Stimulated activated CD4-positive, alpha-beta T cell treated with anti-CD3 and anti-CD28 coated beads, Interleukin-15, amount 100 ng/mL, for 24 hours (primary cell): ENCODE measurements at regions not wholly inside any gene's neighbourhood (a gene's known extent, or its start where the extent isn't known, plus 50 kb on each side); places are given as distances from the start of the nearest gene placed in this dataset.

Experiments used
- DNase-seq: peaks from one replicate; pipeline ENCODE4 v3.0.0-alpha.2; 2020

- no peak for DNase-seq
These were observed 58.6 kb downstream of the TMEM17 start for GRCh38 chr2:62447411-62447810.

DNA sequence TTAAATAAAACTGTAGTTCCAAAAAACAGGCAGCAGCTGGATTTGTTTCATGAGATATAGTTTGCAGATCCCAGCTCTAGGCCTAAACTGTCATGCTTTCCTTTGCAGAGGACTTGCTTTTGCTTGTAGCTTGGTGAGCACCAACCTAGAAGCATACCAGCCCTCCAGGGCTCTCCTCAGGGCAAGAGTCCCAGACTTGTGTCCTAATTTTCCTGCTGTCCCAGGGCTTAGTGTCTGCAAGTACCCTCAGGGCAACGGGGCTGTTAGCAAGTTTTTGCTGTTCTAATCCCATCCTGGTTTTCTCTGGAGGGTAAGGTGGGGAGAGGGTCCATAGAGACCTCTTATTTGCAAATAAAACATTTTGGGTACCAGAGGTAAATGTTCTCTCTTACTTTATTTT, 59.5 kb downstream of the TMEM17 start:
- no peak for DNase-seq

DNA sequence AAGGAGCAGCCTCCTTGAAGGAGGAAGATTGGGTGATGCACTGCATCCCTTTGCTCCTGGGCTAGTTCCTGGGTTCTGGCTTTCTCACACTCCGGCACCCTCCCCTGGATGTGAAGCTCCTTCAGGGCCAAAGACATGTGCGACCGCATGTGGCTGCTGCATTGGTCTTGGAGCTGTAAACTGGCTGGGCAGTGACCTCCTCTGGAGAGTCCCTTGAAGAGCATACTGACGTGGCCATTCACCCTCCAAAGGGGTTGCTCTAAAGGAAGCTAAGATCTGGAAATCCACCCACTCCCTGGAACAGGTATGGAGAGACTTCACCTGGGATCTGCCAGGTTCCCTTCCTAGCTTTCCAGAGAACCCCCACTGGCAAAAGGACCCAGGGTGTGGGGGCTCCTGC, 62.1 kb downstream of the TMEM17 start:
- DNase-seq, result no peak

DNA sequence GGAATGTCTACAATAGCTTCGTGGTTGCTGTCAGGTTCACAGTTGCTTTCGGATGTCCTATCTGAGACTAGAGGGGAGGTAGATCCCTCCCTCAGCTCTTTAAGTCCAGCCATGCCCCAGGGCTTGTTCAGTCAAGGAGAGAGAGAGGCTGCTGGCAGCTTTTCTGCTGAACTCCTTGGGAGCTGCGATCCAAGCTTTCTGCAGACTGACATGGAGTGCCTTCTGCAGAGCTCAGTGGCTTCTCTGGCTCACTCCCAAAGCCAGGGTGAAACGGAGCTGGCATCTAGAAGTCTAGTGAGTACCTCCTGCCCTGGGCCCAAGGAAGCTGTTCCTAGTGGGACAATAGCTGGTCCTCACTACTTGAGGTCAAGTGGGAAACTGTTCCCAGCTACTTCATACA, 62.5 kb downstream of the TMEM17 start:
- no peak for DNase-seq

- DNase-seq, result no peak
These were observed 64.2 kb downstream of the TMEM17 start for GRCh38 chr2:62441824-62442223.

DNA sequence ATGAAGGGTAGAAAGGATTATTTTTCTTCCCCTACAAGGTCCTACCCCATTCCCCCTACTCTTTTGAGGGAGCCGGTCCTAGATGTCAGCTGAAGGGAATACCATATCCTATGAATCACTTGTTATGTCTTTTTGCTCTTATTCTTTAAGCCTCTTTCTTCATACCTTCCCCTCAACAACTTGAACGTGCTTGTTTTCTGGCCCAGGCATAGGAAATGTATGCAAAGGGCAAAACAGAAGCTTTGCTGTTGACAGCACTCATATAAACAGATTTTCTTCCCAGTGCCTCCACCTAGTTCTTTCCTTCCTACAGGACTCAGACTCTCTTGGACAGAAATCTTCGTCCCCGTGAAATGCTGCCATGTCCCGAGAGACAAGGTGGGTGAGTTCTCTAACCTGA, 64.6 kb downstream of the TMEM17 start:
- no peak for DNase-seq

GRCh38 chr2:62440281-62440946, 65.6 kb downstream of the TMEM17 start:
- DNase-seq, result no peak

DNA sequence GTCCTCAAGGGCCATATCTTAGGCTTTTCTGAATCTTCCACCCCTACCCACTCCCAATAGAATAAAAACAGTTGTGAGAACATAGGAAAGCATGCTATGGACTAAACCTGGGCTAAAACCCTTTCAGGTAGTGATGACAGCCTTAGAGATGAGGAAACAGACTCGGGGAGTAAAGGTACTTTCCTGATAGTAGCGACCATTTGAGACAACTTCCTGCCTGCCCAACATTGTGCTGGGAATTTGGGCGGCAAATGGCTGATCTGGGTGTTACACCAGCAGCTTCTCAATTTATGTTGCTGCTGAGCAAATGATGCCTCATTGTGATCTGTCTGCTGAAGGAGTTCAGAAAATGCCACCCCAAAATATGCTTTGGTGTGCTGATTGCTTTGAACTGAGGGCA, 66.6 kb downstream of the TMEM17 start:
- DNase-seq, result no peak

GRCh38 chr2:62437785-62438184, 68.2 kb downstream of the TMEM17 start:
- no peak for DNase-seq

- no peak for DNase-seq
These were observed 70.3 kb downstream of the TMEM17 start for GRCh38 chr2:62435720-62436119.

DNA sequence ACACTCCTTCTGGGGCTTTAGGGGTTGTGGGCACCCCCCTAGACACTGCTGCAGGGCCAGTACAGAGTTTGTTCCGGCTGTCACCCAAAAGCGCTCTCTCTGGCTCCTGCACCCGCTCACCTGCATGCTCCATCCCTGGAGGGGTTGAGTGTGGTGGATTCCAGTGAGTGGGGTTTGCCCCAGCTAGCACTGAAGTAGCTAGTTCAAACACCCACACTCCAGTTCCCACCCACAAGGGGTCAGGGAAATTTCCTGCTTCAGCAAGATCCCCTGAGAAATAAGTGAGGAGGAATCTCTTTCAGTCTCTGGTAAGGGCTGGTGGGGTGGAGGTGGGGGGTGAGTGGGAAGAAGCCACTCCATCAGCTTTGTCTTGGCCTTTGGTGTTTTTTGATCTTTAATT, 73.6 kb downstream of the TMEM17 start:
- no peak for DNase-seq

GRCh38 chr2:62431512-62431911, 74.5 kb downstream of the TMEM17 start:
- DNase-seq, result no peak

GRCh38 chr2:62430146-62430545, 75.8 kb downstream of the TMEM17 start:
- no peak for DNase-seq

GRCh38 chr2:62427146-62427545, 78.8 kb downstream of the TMEM17 start:
- DNase-seq, result no peak

GRCh38 chr2:62426154-62426912, 79.7 kb downstream of the TMEM17 start:
- no peak for DNase-seq

GRCh38 chr2:62425684-62426083, 80.3 kb downstream of the TMEM17 start:
- no peak for DNase-seq

GRCh38 chr2:62424899-62425298, 81.1 kb downstream of the TMEM17 start:
- DNase-seq, result no peak

DNA sequence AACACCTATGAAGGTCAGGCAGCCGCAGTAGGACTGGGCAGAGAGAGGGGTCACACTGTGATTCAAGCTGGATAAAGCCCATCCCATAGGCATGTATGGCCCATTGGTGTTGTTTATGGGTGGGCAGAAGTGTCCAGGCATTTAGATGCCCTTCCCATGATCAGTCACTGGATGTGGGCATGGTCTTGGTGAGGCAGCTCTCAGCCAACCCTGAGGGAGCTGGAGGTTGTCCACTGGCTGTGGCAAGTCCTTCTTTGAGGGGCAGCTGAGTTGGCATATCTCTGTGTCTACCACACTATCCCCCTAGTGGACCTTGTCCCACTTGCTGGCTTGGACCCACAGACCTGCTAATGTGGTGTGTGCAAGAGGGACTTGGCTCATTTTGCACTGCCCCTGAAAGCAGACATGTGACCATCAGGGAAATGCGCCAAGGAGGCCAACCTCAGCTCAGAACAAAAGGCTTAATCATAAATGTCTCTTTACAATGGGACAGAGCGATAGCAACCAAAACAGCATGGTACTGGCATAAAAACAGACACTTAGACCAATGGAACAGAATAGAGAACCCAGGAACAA, 82.0 kb downstream of the TMEM17 start:
- DNase-seq, result no peak

DNA sequence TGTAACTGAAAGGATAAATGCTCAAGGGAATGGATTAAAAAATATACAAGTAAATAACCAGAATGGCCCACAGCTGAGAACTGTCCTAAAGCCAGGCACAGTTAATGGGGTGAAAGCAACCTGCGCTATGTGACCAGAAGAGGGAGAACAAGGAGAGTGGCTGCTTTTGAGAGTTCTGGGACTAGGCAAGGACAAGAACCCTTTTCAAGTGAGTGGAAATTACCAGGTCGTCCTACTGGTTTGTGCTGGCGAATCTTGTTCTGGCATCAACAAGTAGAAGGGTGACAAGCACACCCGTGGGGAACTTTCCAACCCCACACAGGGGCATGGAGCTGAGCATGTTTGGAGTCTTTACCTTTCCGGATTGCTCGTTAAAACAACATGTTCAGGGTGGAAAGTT, 82.8 kb downstream of the TMEM17 start:
- no peak for DNase-seq

DNA sequence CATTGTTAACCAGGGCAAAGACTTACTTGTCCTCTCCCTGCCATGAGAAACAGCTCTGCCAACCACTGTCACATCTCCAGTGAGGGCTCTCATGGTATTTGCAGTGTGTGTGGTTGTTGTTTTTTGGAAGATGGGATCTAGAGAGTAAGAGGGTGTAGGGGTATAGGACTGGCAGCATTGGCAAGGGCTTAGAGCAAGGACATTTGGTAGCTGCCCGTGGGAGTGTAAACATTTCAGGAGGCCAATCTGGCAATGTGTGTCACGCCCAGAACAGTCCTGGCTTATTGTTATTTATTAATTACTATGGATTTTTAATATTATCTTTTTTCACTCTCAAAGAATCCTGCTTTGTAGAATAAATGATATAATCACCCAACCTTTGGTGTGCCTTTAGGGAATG, 90.5 kb downstream of the TMEM17 start:
- no peak for DNase-seq

DNA sequence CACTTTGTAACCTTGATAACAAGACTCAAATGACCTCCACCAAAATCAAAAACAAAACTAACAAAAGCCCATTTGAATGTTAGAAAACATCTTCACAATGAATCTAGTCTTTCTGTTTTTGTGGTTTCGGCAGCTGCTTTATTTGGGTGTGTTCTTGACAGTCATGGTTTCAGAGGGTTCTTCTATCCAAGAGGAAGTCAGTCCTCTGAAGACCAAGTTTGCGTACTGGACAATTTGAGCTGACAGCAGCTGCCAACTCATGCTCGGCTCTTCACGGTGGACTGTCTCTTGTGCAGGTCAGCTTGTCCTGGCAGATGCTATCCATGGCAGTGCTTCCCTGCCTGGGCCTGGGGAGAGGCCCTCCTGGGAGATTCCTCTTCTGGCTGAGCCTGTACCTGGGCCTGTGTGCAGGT, 91.0 kb downstream of the TMEM17 start:
- DNase-seq, result no peak

DNA sequence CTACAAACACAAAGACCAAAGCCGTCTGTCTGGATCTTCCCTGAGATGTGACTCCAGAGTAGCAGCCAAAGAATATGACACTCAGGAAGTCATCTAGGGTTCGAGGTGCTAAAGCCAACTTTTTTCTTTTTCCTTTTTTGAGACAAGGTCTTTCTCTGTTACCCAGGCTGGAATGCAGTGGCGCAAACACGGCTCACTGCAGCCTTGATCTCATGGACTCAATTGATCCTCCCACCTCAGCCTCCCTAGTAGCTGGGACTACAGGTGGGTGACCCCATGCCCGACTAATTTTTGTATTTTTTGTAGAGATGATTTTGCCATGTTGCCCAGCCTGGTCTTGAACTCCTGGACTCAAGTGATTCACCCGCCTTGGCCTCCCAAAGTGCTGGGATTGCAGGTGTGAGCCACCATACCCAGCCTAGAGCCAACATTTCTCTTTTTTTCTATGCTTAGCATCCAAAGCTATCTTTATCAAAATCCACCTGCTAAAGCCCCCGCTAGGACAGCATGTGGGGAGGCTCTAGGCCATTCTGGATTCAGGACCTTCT, 92.8 kb downstream of the TMEM17 start:
- DNase-seq, result no peak

- no peak for DNase-seq
These were observed 93.7 kb downstream of the TMEM17 start for GRCh38 chr2:62412347-62412742.

DNA sequence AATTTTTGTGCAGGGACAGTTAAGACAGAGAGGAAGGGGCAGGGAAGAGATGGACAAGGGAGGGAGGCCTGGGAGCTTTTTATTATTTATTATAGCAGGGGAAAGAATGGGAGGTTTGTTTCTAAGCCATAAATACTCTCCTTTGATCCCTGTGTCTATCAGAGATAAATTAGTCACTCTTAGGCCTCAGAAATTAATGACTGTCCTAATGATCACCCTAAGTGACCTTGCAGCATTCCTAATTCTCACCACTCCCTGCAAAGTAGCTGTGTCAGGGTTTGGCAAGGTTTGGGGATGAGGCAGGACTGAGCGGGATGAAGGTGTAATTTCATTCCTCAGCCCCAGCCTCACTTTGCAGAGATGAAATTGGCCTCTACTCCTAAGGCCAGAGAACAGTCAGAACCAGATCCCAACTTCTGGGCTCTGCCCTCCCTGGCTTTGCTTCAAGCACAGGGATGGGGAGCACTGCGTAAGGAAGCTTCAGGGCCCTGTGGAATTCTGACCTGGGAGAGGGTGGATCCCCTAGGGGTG, 95.0 kb downstream of the TMEM17 start:
- no peak for DNase-seq
